GM12878 (cell line): ENCODE measurements at regions not wholly inside any gene's neighbourhood (a gene's known extent, or its start where the extent isn't known, plus 50 kb on each side); places are given as distances from the start of the nearest gene placed in this dataset.

ENCODE experiments used
- ATAC-seq: fragments of 200-7000 bp; cut with Tn5 transposase; 3 replicates; pipeline ENCODE4 v1.9.1; 2020; ENCODE audit warnings: mild to moderate bottlenecking, moderate library complexity
- BruUV-seq: library from RNA; stranded (reverse); fragments of 400-500 nt; replicated peaks from 2 replicates; lab custom pipeline; 2021; lab: Mats Ljungman, UMichigan
- CTCF ChIA-PET: fragments of 300-600 bp; sonication (Branson Sonifier 250); formaldehyde crosslinking; extraction: SDS; loops from one replicate; lab custom pipeline; 2021; ENCODE audit warnings: inconsistent platforms; lab: Yijun Ruan, JAX
- POLR2A ChIA-PET: fragments of 350-600 bp; formaldehyde crosslinking; extraction: SDS; loops from one replicate; lab custom pipeline; 2021; ENCODE audit warnings: inconsistent platforms; lab: Charles Lee
- RAD21 ChIA-PET: fragments of 300-600 bp; sonication (Branson Sonifier 250); formaldehyde crosslinking; loops from one replicate; lab custom pipeline; 2023; ENCODE audit warnings: antibody characterized with exemption; ENCODE audit not compliant: unreplicated experiment; lab: Charles Lee
- SMC1A ChIA-PET: fragments of 300-600 bp; sonication (Branson Sonifier 250); formaldehyde crosslinking; loops from one replicate; lab custom pipeline; 2023; ENCODE audit not compliant: unreplicated experiment, uncharacterized antibody; lab: Charles Lee
- DNase-seq: peaks from one replicate; pipeline ENCODE4 v3.0.0-alpha.2; 2011; ENCODE audit warnings: low read depth, low spot score
- FAIRE-seq: peaks from 3 replicates; lab custom pipeline; 2011; peaks lifted over from hg19 to GRCh38; lab: Jason Lieb, UNC
- H2AFZ ChIP-seq: 2 replicates; pipeline ENCODE4 v1.6.0; 2011; ENCODE audit warnings: low read depth, low read length, control low read depth; ENCODE audit not compliant: control insufficient read depth
- H3K27ac ChIP-seq: 2 replicates; pipeline ENCODE4 v1.5.1; 2011; ENCODE audit warnings: control low read depth; ENCODE audit not compliant: control insufficient read depth, insufficient read depth
- H3K27me3 ChIP-seq, 2 experiments: replicated peaks in 1 of 2; 2 replicates each; pipeline versions ENCODE4 v1.6.0 to v1.6.1; 2011; ENCODE audit warnings: low read length in 1 of 2; ENCODE audit not compliant: control insufficient read depth in 2 of 2, insufficient read depth in 2 of 2
- H3K36me3 ChIP-seq, 2 experiments: 2 replicates each; pipeline ENCODE4 v1.5.1; 2011; ENCODE audit warnings: low read length in 1 of 2; ENCODE audit not compliant: control insufficient read depth in 2 of 2, insufficient read depth in 2 of 2
- H3K4me1 ChIP-seq: 2 replicates; pipeline ENCODE4 v1.6.1; 2011; ENCODE audit warnings: mild to moderate bottlenecking, low read length, moderate library complexity, mixed read lengths; ENCODE audit not compliant: control insufficient read depth, insufficient read depth
- H3K4me2 ChIP-seq: 2 replicates; pipeline ENCODE4 v1.6.0; 2011; ENCODE audit warnings: control low read depth; ENCODE audit not compliant: control insufficient read depth, insufficient read depth
- H3K4me3 ChIP-seq: fragments of 200-600 bp; sonication (generic); 2 replicates; pipeline ENCODE4 v1.5.1; 2016
- H3K79me2 ChIP-seq: 2 replicates; pipeline ENCODE4 v1.6.0; 2011; ENCODE audit warnings: low read length; ENCODE audit not compliant: control insufficient read depth, insufficient read depth
- H3K9ac ChIP-seq: 2 replicates; pipeline ENCODE4 v1.8.0; 2011; ENCODE audit warnings: low read length, control low read depth, mixed read lengths; ENCODE audit not compliant: control insufficient read depth, insufficient read depth
- H3K9me3 ChIP-seq: replicated peaks from 3 replicates; pipeline ENCODE4 v1.5.1; 2011; ENCODE audit warnings: mild to moderate bottlenecking, low read length; ENCODE audit not compliant: control insufficient read depth, insufficient read depth
- H4K20me1 ChIP-seq: 2 replicates; pipeline ENCODE4 v1.6.0; 2011; ENCODE audit not compliant: control insufficient read depth, insufficient read depth
- ATF7 ChIP-seq: fragments of 450-650 bp; IDR thresholded peaks from 2 replicates; pipeline ENCODE4 v1.6.1; 2016; ENCODE audit warnings: low read depth, mild to moderate bottlenecking
- BACH1 ChIP-seq: fragments of 450-650 bp; IDR thresholded peaks from 2 replicates; pipeline ENCODE4 v1.6.1; 2017; ENCODE audit warnings: mild to moderate bottlenecking, borderline replicate concordance
- CEBPB ChIP-seq, 2 experiments: fragments of 150-350 bp in 1 of 2; IDR thresholded peaks; 2 replicates each; pipeline ENCODE4 v1.6.1; 2012 to 2014; ENCODE audit warnings: low read depth in 2 of 2, low read length in 2 of 2, borderline replicate concordance in 1 of 2, inconsistent platforms in 1 of 2
- HDAC2 ChIP-seq: fragments of 200-600 bp; sonication (generic); IDR thresholded peaks from 2 replicates; pipeline ENCODE4 v1.6.1; 2017
- MEF2B ChIP-seq: fragments of 450-650 bp; IDR thresholded peaks from 2 replicates; pipeline ENCODE4 v1.6.1; 2018; ENCODE audit warnings: mild to moderate bottlenecking, moderate library complexity; ENCODE audit not compliant: partially characterized antibody, poor library complexity, severe bottlenecking
- NFYB ChIP-seq: IDR thresholded peaks from 2 replicates; pipeline ENCODE4 v1.6.1; 2011; ENCODE audit warnings: low read depth, mild to moderate bottlenecking, low read length, improper control_type of control experiment, moderate library complexity; ENCODE audit not compliant: insufficient read depth
- NR2C1 ChIP-seq: fragments of 450-650 bp; IDR thresholded peaks from 2 replicates; pipeline ENCODE4 v1.6.1; 2017; ENCODE audit warnings: antibody characterized with exemption, mild to moderate bottlenecking, moderate library complexity
- NR2F1 ChIP-seq: fragments of 450-650 bp; conservative IDR thresholded peaks from 2 replicates; pipeline ENCODE4 v1.6.1; 2017; ENCODE audit warnings: mild to moderate bottlenecking
- RBBP5 ChIP-seq: fragments of 200-600 bp; sonication (generic); conservative IDR thresholded peaks from 2 replicates; pipeline ENCODE4 v1.6.1; 2016
- RELA ChIP-seq: fragments of 450-650 bp; IDR thresholded peaks from 2 replicates; pipeline ENCODE4 v1.8.0; 2014; ENCODE audit warnings: borderline replicate concordance; ENCODE audit not compliant: partially characterized antibody
- YBX1 ChIP-seq: fragments of 450-650 bp; IDR thresholded peaks from 2 replicates; pipeline ENCODE4 v1.6.1; 2016; ENCODE audit warnings: antibody characterized with exemption
- YY1 ChIP-seq: IDR thresholded peaks from 2 replicates; pipeline ENCODE4 v1.6.1; 2011; ENCODE audit warnings: low read depth, mild to moderate bottlenecking, low read length
- ZNF384 ChIP-seq: IDR thresholded peaks from 2 replicates; pipeline ENCODE4 v1.6.1; 2012; ENCODE audit warnings: low read depth, mild to moderate bottlenecking, low read length, improper control_type of control experiment, borderline replicate concordance
- in situ Hi-C: fragments of 300-500 bp; cut with MboI; formaldehyde crosslinking; loops from 9 replicates; pipeline ENCODE4 v1.14.3; 2018; ENCODE audit warnings: mixed read lengths
- intact Hi-C: fragments of 100-400 bp; cut with micrococcal nuclease; formaldehyde crosslinking; loops from one replicate; pipeline ENCODE4 v1.14.2; 2022; ENCODE audit not compliant: unreplicated experiment
- TF ChIP-seq, protein P1 (sequence below): IDR thresholded peaks from 2 replicates; pipeline ENCODE4 v1.6.1; 2012; ENCODE audit warnings: low read depth, low read length, improper control_type of control experiment
- TF ChIP-seq, protein P2 (sequence below): fragments of 150-350 bp; IDR thresholded peaks from 2 replicates; pipeline ENCODE4 v1.6.1; 2014; ENCODE audit warnings: mild to moderate bottlenecking, low read depth, low read length

DNA sequence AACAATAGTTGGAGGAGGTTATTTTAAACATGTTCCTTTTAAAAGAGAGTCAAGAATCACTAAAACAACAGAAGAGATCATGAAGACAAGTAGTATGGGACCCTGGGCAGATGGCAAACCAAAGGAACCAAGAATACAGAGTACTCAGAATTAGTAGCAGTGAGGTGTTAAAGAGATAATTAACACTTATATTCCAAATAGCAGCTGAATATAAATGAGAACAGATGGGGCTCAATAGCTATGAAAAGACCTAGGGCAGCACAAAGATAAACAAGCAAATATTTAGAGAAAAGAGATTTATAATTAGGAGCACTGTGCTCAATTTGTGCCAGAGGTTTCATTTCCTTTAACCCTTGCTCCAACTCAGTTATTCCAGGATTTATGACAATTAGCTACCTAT is 159.1 kb downstream of the FAM114A2 start:
- Histone ChIP-seq H3K36me3 (no peaks in the 10 kb centered on the region), H3K4me1 (no peaks in the 10 kb centered on the region), H3K9ac (no peak overlapping the region), H3K79me2 (no peaks in the 10 kb centered on the region), H4K20me1 (no peaks in the 10 kb centered on the region), H3K4me3 (no peak overlapping the region), H2AFZ (no peak overlapping the region), H3K27me3 (peaks cover 0 to 2% of the 10 kb centered on the region in 2 experiments; a peak in 1 of 4 replicates), H3K27ac (no peak overlapping the region), H3K4me2 (no peak overlapping the region), H3K9me3 (no peaks in the 10 kb centered on the region)
- no peak for ATAC-seq
- in situ Hi-C loops (no loop called here), intact Hi-C loops (no loop called here)
- ChIA-PET CTCF (interaction anchor here (1.6 kb wide), 1 partner anchor 20 kb away, joined by 4 read pairs; no protein-coding TSS in a partner anchor), POLR2A (no interaction called here), SMC1A (no interaction called here), RAD21 (no interaction called here)
- no peak for TF ChIP-seq RELA
- TF ChIP-seq ATF7, result no peak
- TF ChIP-seq, protein P1, sequence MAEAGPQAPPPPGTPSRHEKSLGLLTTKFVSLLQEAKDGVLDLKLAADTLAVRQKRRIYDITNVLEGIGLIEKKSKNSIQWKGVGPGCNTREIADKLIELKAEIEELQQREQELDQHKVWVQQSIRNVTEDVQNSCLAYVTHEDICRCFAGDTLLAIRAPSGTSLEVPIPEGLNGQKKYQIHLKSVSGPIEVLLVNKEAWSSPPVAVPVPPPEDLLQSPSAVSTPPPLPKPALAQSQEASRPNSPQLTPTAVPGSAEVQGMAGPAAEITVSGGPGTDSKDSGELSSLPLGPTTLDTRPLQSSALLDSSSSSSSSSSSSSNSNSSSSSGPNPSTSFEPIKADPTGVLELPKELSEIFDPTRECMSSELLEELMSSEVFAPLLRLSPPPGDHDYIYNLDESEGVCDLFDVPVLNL, result no peak
- TF ChIP-seq MEF2B, result no peak
- TF ChIP-seq NR2F1, result no peak
- no peak for TF ChIP-seq HDAC2
- TF ChIP-seq YBX1, result no peak
- no peak for TF ChIP-seq CEBPB (IDR thresholded peaks at IDR 0.05; ENCODE audit: borderline replicate concordance in 1 of 2, low read depth in 2 of 2, low read length in 2 of 2)
- TF ChIP-seq, protein P2, sequence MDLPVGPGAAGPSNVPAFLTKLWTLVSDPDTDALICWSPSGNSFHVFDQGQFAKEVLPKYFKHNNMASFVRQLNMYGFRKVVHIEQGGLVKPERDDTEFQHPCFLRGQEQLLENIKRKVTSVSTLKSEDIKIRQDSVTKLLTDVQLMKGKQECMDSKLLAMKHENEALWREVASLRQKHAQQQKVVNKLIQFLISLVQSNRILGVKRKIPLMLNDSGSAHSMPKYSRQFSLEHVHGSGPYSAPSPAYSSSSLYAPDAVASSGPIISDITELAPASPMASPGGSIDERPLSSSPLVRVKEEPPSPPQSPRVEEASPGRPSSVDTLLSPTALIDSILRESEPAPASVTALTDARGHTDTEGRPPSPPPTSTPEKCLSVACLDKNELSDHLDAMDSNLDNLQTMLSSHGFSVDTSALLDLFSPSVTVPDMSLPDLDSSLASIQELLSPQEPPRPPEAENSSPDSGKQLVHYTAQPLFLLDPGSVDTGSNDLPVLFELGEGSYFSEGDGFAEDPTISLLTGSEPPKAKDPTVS, result no peak
- TF ChIP-seq BACH1, result no peak
- TF ChIP-seq RBBP5, result no peak
- no peak for TF ChIP-seq NR2C1
- no peak for TF ChIP-seq NFYB
- TF ChIP-seq ZNF384, result no peak
- TF ChIP-seq YY1, result no peak
- no peak for FAIRE-seq
- no peak for DNase-seq
- BruUV-seq, result no TSS peak
